ENCODE measurements at regions not wholly inside any gene's neighbourhood (a gene's known extent, or its start where the extent isn't known, plus 50 kb on each side); places are given as distances from the start of the nearest gene placed in this dataset.

- 51 to 55% methylated on average over 4 of the region's 4 CpGs for WGBS, 2 donors
- TF ChIP-seq EP300 (IDR thresholded peaks at IDR 0.05) (no peak), POLR2A (IDR thresholded peaks at IDR 0.05) (no peak), CTCF (IDR thresholded peaks at IDR 0.05) (no peak)
Measured at GRCh38 chr18:41456831-41457230, 498.2 kb upstream of the PIK3C3 start.

GRCh38 chr18:41449612-41450011, 505.4 kb upstream of the PIK3C3 start:
- Histone ChIP-seq H3K36me3 (no peaks in the 10 kb centered on the region), H3K27ac (no peak overlapping the region), H3K27me3 (no peaks in the 10 kb centered on the region), H3K4me3 (no peak overlapping the region), H3K4me1 (no peaks in the 10 kb centered on the region), H3K9me3 (no peaks in the 10 kb centered on the region)
- TF ChIP-seq POLR2A (IDR thresholded peaks at IDR 0.05) (no peak), EP300 (IDR thresholded peaks at IDR 0.05) (no peak), CTCF (IDR thresholded peaks at IDR 0.05) (no peak)
- no peak for DNase-seq (ENCODE audit: low spot score in 2 of 2)

More at GRCh38 chr18:41456831-41457230, 498.2 kb upstream of the PIK3C3 start:
- Histone ChIP-seq H3K27ac (no peak overlapping the region), H3K9me3 (no peaks in the 10 kb centered on the region), H3K27me3 (no peaks in the 10 kb centered on the region), H3K36me3 (no peaks in the 10 kb centered on the region), H3K4me3 (no peak overlapping the region), H3K4me1 (no peaks in the 10 kb centered on the region)
- DNase-seq (ENCODE audit: low spot score in 2 of 2): no peak

GRCh38 chr18:41444943-41445342, 510.1 kb upstream of the PIK3C3 start:
- 75 to 81% methylated on average over 2 of the region's 2 CpGs for WGBS, 2 donors
- no peak for TF ChIP-seq EP300 (IDR thresholded peaks at IDR 0.05)
- no peak for TF ChIP-seq CTCF (IDR thresholded peaks at IDR 0.05)
- no peak for TF ChIP-seq POLR2A (IDR thresholded peaks at IDR 0.05)
- Histone ChIP-seq H3K36me3 (no peaks in the 10 kb centered on the region), H3K9me3 (peaks cover 0 to 6% (median 0%) of the 10 kb centered on the region in 4 donors), H3K4me1 (no peaks in the 10 kb centered on the region), H3K27ac (no peak overlapping the region), H3K4me3 (no peak overlapping the region), H3K27me3 (no peaks in the 10 kb centered on the region)
- DNase-seq (ENCODE audit: low spot score in 2 of 2): no peak

- Histone ChIP-seq H3K9me3 (peaks cover 0 to 16% (median 0%) of the 10 kb centered on the region in 4 donors), H3K36me3 (no peaks in the 10 kb centered on the region), H3K27me3 (no peaks in the 10 kb centered on the region), H3K4me1 (no peaks in the 10 kb centered on the region), H3K27ac (no peak overlapping the region), H3K4me3 (no peak overlapping the region)
- DNase-seq (ENCODE audit: low spot score in 2 of 2): no peak
- TF ChIP-seq CTCF (IDR thresholded peaks at IDR 0.05) (no peak), EP300 (IDR thresholded peaks at IDR 0.05) (no peak), POLR2A (IDR thresholded peaks at IDR 0.05) (no peak)
- 88 to 93% methylated on average over 1 of the region's 1 CpG for WGBS, 2 donors
Measured at GRCh38 chr18:41436772-41437171, 518.3 kb upstream of the PIK3C3 start.

GRCh38 chr18:41418598-41418997, 536.4 kb upstream of the PIK3C3 start:
- WGBS, 2 donors: 80 to 87% methylated on average over 3 of the region's 3 CpGs
- no peaks in the 10 kb centered on the region for H3K4me1 ChIP-seq
- no peak for TF ChIP-seq EP300 (IDR thresholded peaks at IDR 0.05)
- TF ChIP-seq CTCF (IDR thresholded peaks at IDR 0.05): no peak
- no peak for TF ChIP-seq POLR2A (IDR thresholded peaks at IDR 0.05)

More at GRCh38 chr18:41418598-41418997, 536.4 kb upstream of the PIK3C3 start:
- H3K9me3 ChIP-seq: no peaks in the 10 kb centered on the region
- DNase-seq (ENCODE audit: low spot score in 2 of 2): no peak
- no peaks in the 10 kb centered on the region for H3K36me3 ChIP-seq
- H3K4me3 ChIP-seq: no peak overlapping the region
- no peak overlapping the region for H3K27ac ChIP-seq
- H3K27me3 ChIP-seq: no peaks in the 10 kb centered on the region
